Kidney epithelial cell (primary cell): ENCODE measurements at regions not wholly inside any gene's neighbourhood (a gene's known extent, or its start where the extent isn't known, plus 50 kb on each side); places are given as distances from the start of the nearest gene placed in this dataset.
"Not testable (repeated sequence)": the region's sequence is repeated elsewhere in the genome, so short reads cannot be mapped to it uniquely, and the experiment has no call there.

Source experiments
- DNase-seq: peaks from one replicate; pipeline ENCODE4 v3.0.0-alpha.2; 2010; ENCODE audit warnings: low read depth
- H3K27me3 ChIP-seq: 2 replicates; pipeline ENCODE4 v1.6.0; 2011; ENCODE audit warnings: low read length; ENCODE audit not compliant: control insufficient read depth, insufficient read depth
- H3K36me3 ChIP-seq: 2 replicates; pipeline ENCODE4 v1.5.1; 2011; ENCODE audit warnings: low read length; ENCODE audit not compliant: control insufficient read depth, insufficient read depth
- H3K4me3 ChIP-seq: 2 replicates; pipeline ENCODE4 v1.5.1; 2011; ENCODE audit warnings: low read depth, mild to moderate bottlenecking, control low read depth, low read length
- CTCF ChIP-seq: IDR thresholded peaks from 2 replicates; pipeline ENCODE4 v1.5.1; 2011; ENCODE audit warnings: mild to moderate bottlenecking, moderate library complexity, low read length, control low read depth, inconsistent platforms; ENCODE audit not compliant: insufficient read depth, poor library complexity, severe bottlenecking

DNA sequence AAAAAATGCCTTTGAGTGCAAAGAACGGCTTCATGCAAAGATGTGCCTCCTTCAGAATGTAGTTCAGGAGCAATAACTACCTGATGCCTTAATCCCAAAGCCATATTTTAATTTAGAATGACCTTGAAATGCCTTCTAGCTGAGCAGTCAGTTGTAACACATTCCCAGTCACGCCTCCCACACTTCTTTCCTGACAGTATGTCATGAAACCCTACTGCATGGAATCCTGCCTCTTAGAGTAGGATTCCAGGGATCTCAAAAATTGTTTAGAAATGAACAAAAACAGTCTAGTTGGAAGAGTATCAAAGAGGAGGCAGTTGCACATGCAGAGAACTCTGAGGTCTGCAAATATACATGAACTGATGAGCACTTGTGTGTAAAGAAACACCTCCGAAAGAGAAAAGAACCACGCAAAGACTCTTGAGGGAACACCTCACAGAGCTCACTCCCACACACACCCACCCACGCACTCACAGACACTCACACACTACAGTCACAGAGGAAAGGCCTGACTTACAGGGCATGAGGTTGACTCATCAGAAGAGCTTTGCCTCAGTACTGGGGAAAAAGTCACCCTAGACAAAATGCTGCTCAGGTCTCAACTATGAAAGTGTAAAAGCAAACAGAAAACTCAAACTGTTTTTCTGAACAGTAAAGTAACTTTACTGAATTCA is 77.4 kb downstream of the GGTLC2 start:
- no peaks in the 10 kb centered on the region for H3K36me3 ChIP-seq
- no peak overlapping the region for H3K4me3 ChIP-seq
- DNase-seq: peak; percentile 56
- H3K27me3 ChIP-seq: no peaks in the 10 kb centered on the region
- TF ChIP-seq CTCF: no peak

GRCh38 chr22:22728382-22728781 is 84.0 kb downstream of the GGTLC2 start:
- no peak for TF ChIP-seq CTCF
- no peak for DNase-seq
- H3K4me3 ChIP-seq: no peak overlapping the region

DNA sequence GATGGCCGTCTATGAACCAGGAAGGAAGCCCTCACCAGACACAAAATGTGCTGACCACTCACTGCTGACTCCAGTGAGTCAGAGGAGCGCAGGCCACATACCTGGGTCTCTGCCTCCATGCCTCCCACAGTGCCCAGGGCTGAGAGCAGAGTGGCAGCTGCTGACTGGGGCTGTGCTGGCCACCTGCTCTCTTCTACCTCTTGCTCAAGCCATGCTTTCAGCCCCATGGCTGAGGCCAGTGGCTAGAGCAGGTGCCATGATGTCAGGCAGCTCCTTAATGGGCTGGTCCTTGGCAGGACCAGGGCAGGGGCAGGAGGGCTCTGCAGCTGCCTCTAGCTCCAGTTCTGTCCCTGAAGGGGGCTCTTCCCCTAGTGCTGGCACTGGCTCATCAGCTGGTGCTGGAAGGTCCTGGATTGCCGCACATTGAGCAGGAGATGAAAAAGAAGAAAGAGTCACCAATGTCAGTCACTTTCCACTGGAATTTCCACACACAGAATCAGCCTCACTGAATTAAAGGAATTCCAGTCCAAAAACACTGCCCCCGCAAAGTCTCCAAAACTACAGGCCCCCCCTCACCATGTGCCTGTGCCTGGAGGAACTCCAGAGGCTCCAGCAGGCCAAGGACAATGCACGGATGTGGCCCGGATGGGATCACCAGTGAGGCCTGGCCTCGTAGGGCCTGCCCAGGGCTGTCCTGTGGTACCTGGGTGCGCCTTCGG is 86.4 kb downstream of the GGTLC2 start:
- no peak for DNase-seq
- H3K4me3 ChIP-seq: no peak overlapping the region
- no peaks in the 10 kb centered on the region for H3K36me3 ChIP-seq
- no peak for TF ChIP-seq CTCF
- no peaks in the 10 kb centered on the region for H3K27me3 ChIP-seq

More at GRCh38 chr22:22728382-22728781, 84.0 kb downstream of the GGTLC2 start:
- Histone ChIP-seq H3K27me3 (no peaks in the 10 kb centered on the region), H3K36me3 (no peaks in the 10 kb centered on the region)

GRCh38 chr22:22731374-22731676 is 86.9 kb downstream of the GGTLC2 start:
- no peak for TF ChIP-seq CTCF
- no peak for DNase-seq
- Histone ChIP-seq H3K4me3 (no peak overlapping the region), H3K36me3 (no peaks in the 10 kb centered on the region), H3K27me3 (no peaks in the 10 kb centered on the region)

GRCh38 chr22:22733006-22733405 is 88.6 kb downstream of the GGTLC2 start:
- H3K27me3 ChIP-seq, H3K4me3 ChIP-seq, DNase-seq, H3K36me3 ChIP-seq: not testable (repeated sequence)

DNA sequence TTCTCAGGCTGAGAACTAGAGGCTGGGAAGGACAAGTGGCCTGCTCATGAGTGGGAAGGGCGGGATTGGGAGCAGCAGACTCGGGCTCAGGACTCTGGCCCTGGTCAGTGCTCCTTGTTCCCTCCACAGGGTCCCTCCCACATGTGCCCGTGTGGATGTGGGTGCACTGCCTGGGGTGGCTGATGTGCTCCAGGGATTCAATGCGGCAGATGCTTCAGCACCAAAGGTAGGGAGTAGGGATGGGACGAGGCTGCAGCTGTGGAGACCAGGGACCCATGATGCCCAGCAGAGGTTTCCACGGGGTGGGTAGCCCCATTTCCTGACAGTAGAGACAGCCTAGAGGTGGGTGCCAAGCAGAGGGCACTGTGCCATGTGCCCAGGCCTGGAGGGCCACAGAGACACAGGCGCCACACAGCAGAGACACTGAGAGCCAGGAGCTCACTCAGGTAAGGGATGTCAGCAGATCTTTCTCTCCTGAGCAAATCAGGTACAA is 89.5 kb downstream of the GGTLC2 start:
- no peak for TF ChIP-seq CTCF
- DNase-seq: no peak
- Histone ChIP-seq H3K36me3 (no peaks in the 10 kb centered on the region), H3K4me3 (no peak overlapping the region), H3K27me3 (peaks cover 9% of the 10 kb centered on the region)

DNA sequence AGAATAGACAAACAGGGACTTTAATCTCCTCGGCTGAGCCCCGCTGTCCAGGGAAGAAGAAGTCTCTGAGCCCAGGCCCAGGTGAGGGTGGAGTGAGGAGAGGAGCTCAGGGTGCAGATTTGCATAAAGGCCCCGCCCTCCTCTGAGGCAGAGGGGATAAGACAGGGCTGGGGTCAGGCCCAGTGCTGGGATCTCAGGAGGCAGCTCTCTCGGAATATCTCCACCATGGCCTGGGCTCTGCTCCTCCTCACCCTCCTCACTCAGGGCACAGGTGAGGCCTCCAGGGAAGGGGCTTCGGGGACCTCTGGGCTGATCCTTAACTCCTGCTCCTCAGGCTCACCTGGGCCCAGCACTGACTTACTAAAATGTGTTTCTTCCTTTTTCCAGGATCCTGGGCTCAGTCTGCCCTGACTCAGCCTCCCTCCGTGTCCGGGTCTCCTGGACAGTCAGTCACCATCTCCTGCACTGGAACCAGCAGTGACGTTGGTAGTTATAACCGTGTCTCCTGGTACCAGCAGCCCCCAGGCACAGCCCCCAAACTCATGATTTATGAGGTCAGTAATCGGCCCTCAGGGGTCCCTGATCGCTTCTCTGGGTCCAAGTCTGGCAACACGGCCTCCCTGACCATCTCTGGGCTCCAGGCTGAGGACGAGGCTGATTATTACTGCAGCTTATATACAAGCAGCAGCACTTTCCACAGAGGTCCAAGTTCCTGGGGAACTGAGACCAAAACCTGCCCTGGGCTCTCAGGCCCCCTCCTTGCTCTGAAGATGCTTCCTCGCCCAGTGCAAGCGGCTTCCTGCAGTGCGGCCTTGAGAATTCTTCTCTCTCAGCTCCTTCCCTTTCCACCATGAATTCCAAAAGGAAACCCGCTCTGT is 90.2 kb downstream of the GGTLC2 start:
- H3K4me3 ChIP-seq, H3K36me3 ChIP-seq, DNase-seq: not testable (repeated sequence)
- H3K27me3 ChIP-seq: peaks cover 11% of the 10 kb centered on the region

- peaks cover 11% of the 10 kb centered on the region for H3K27me3 ChIP-seq
- DNase-seq, H3K4me3 ChIP-seq, H3K36me3 ChIP-seq: not testable (repeated sequence)
These were observed 90.9 kb downstream of the GGTLC2 start for GRCh38 chr22:22735276-22735675.
